Calu3 (cell line): ENCODE measurements at regions not wholly inside any gene's neighbourhood (a gene's known extent, or its start where the extent isn't known, plus 50 kb on each side); places are given as distances from the start of the nearest gene placed in this dataset.

Source experiments
- BruUV-seq: library from RNA; stranded (reverse); fragments of 400-500 nt; replicated peaks from 2 replicates; lab custom pipeline; 2021; lab: Mats Ljungman, UMichigan
- CTCF ChIA-PET: fragments of 300-600 bp; sonication (Branson Sonifier 250); formaldehyde crosslinking; loops from one replicate; lab custom pipeline; 2022; ENCODE audit warnings: antibody characterized with exemption; lab: Charles Lee
- DNase-seq: peaks from one replicate; pipeline ENCODE4 v3.0.0; 2022
- H3K27ac Mint-ChIP-seq: one replicate; pipeline ENCODE4 v1.8.0; 2022; ENCODE audit warnings: mixed read lengths; ENCODE audit not compliant: unreplicated experiment
- H3K27me3 Mint-ChIP-seq: one replicate; pipeline ENCODE4 v1.8.0; 2022; ENCODE audit warnings: mixed read lengths; ENCODE audit not compliant: unreplicated experiment
- H3K36me3 Mint-ChIP-seq: one replicate; pipeline ENCODE4 v1.8.0; 2022; ENCODE audit warnings: mild to moderate bottlenecking, moderate library complexity, mixed read lengths; ENCODE audit not compliant: insufficient read depth, unreplicated experiment
- H3K4me1 Mint-ChIP-seq: one replicate; pipeline ENCODE4 v1.8.0; 2022; ENCODE audit warnings: mild to moderate bottlenecking, low read depth, mixed read lengths; ENCODE audit not compliant: unreplicated experiment
- H3K4me3 Mint-ChIP-seq: one replicate; pipeline ENCODE4 v1.8.0; 2022; ENCODE audit warnings: mild to moderate bottlenecking, low read depth, moderate library complexity, mixed read lengths; ENCODE audit not compliant: unreplicated experiment
- H3K9me3 Mint-ChIP-seq: one replicate; pipeline ENCODE4 v1.8.0; 2022; ENCODE audit warnings: low read depth, mixed read lengths; ENCODE audit not compliant: unreplicated experiment
- intact Hi-C: fragments of 100-400 bp; cut with micrococcal nuclease; formaldehyde crosslinking; loops from one replicate; pipeline ENCODE4 v1.10.0; 2022; ENCODE audit not compliant: unreplicated experiment
- TF ChIP-seq, protein P1 (sequence below): fragments of 200-600 bp; IDR thresholded peaks from one replicate; pipeline ENCODE4 v1.8.0; 2022; ENCODE audit warnings: antibody characterized with exemption; ENCODE audit not compliant: unreplicated experiment

DNA sequence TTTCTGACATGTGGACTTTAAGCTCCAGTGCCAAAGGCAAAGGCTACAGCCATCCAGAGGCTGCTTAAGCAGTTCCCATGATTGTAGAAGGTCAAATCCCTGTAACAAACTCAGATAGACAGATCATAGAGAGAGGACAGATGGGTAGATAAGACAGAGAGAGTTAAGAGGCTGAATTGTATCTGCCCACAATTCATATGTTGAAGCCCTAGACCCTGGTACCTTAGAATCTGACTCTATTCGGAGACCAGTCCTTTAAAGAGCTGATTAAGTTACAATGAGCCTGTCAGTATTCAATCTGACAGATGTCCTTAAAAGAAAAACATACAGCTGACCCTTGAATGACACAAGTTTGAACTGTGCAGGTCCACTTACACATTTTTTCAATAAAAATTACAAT, 115.2 kb downstream of the RAP2A start:
- intact Hi-C loops, result no loop called here

DNA sequence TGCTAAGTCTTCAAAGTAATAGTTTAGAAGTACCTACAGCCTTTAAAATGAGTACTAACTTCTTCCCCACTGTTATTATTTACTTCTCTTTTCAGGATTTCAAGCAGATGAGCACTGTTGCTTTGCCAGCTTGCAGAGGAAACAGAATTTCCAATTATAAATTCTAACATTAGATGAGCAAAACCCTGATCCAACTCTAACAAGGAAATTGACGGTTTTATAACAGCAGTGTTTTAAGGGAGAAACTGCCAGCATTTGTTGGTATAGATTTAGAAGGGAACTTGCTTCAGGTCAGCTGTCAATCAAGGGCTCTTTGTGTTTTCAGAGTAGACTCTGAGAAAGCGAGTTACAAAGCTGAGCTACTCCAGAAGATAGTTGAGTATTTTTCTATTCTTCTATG, 120.5 kb downstream of the RAP2A start:
- H3K27me3 Mint-ChIP-seq, result peaks cover 12% of the 10 kb centered on the region
- no peak overlapping the region for H3K4me3 Mint-ChIP-seq
- no peaks in the 10 kb centered on the region for H3K4me1 Mint-ChIP-seq
- H3K36me3 Mint-ChIP-seq, result no peaks in the 10 kb centered on the region
- TF ChIP-seq, protein P1, sequence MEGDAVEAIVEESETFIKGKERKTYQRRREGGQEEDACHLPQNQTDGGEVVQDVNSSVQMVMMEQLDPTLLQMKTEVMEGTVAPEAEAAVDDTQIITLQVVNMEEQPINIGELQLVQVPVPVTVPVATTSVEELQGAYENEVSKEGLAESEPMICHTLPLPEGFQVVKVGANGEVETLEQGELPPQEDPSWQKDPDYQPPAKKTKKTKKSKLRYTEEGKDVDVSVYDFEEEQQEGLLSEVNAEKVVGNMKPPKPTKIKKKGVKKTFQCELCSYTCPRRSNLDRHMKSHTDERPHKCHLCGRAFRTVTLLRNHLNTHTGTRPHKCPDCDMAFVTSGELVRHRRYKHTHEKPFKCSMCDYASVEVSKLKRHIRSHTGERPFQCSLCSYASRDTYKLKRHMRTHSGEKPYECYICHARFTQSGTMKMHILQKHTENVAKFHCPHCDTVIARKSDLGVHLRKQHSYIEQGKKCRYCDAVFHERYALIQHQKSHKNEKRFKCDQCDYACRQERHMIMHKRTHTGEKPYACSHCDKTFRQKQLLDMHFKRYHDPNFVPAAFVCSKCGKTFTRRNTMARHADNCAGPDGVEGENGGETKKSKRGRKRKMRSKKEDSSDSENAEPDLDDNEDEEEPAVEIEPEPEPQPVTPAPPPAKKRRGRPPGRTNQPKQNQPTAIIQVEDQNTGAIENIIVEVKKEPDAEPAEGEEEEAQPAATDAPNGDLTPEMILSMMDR, result no peak
- DNase-seq, result no peak
- intact Hi-C loops, result no loop called here
- no peaks in the 10 kb centered on the region for H3K9me3 Mint-ChIP-seq
- BruUV-seq, result no TSS peak
- H3K27ac Mint-ChIP-seq, result no peak overlapping the region
- CTCF ChIA-PET, result no interaction called here

More for the DNA sequence above, 115.2 kb downstream of the RAP2A start:
- Mint-ChIP-seq H3K4me3 (no peak overlapping the region), H3K27ac (no peak overlapping the region), H3K9me3 (no peaks in the 10 kb centered on the region), H3K36me3 (no peaks in the 10 kb centered on the region), H3K4me1 (no peaks in the 10 kb centered on the region), H3K27me3 (no peaks in the 10 kb centered on the region)
- no peak for DNase-seq
- BruUV-seq, result no TSS peak
- CTCF ChIA-PET, result no interaction called here
- TF ChIP-seq, protein P1, result no peak

DNA sequence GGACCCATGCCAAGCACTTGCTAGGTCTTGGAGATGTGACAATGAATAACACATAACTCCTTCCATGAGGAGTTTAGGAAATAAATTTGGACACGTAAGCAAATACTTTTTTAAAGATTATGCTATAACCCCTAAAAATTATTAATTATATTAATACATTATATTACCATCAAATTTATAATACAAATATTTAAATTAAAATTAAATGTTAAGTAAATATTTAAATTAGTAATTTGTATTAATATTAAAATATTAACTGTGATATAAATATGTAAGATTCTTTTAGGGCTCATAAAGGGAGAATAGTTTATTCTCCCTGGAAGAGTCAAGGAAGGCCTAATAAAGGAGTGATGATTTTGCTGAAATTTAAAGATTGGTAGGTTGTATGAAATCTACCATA, 121.1 kb downstream of the RAP2A start:
- no peaks in the 10 kb centered on the region for H3K36me3 Mint-ChIP-seq
- TF ChIP-seq, protein P1, result no peak
- CTCF ChIA-PET, result no interaction called here
- H3K9me3 Mint-ChIP-seq, result no peaks in the 10 kb centered on the region
- peaks cover 12% of the 10 kb centered on the region for H3K27me3 Mint-ChIP-seq
- H3K27ac Mint-ChIP-seq, result no peak overlapping the region
- BruUV-seq, result no TSS peak
- no peaks in the 10 kb centered on the region for H3K4me1 Mint-ChIP-seq
- H3K4me3 Mint-ChIP-seq, result no peak overlapping the region
- DNase-seq, result no peak
- intact Hi-C loops, result no loop called here

DNA sequence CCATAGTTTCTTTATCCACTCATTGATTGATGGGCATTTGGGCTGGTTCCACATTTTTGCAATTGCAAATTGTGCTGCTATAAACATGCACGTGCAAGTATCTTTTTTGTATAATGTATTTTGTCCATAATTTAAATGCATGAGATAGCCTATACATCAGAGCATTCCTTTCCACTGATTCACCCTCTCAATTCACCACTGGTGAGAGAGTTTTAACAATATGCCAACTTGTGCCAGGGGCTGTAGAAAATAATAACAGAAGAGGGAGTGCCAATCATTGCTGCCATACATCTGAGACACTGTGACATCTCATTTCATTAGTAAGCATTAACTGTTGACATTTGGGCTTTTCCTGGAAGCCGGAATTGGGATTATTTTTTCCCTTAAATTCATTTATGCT, 125.1 kb downstream of the RAP2A start:
- Mint-ChIP-seq H3K9me3 (no peaks in the 10 kb centered on the region), H3K27ac (no peak overlapping the region), H3K4me3 (no peak overlapping the region), H3K27me3 (peaks cover 12% of the 10 kb centered on the region), H3K36me3 (no peaks in the 10 kb centered on the region), H3K4me1 (no peaks in the 10 kb centered on the region)
- CTCF ChIA-PET, result no interaction called here
- intact Hi-C loops, result no loop called here
- DNase-seq, result no peak
- TF ChIP-seq, protein P1, result no peak
- BruUV-seq, result no TSS peak
